Right lobe of liver (tissue), 6 donors: ENCODE measurements at regions not wholly inside any gene's neighbourhood (a gene's known extent, or its start where the extent isn't known, plus 50 kb on each side); places are given as distances from the start of the nearest gene placed in this dataset.

Experiments
- ATAC-seq, 4 donors: fragments of 200-7000 bp; cut with Tn5 transposase; one replicate each; pipeline ENCODE4 v1.9.1; 2020; ENCODE audit warnings: mild to moderate bottlenecking in 4 of 4, moderate library complexity in 4 of 4
- DNase-seq, 3 donors: peaks; one replicate each; pipeline ENCODE4 v3.0.0-alpha.2; 2020
- H3K27ac ChIP-seq, 3 donors: fragments of 200-600 bp; one replicate each; pipeline ENCODE4 v1.8.0; 2022
- H3K27me3 ChIP-seq, 2 donors: fragments of 200-600 bp; one replicate each; pipeline ENCODE4 v1.8.0; 2022
- H3K36me3 ChIP-seq, 4 donors: fragments of 200-600 bp; sonication (generic) in 1 of 4; one replicate each; pipeline versions ENCODE4 v1.5.1 to v1.8.0; 2017 to 2022; ENCODE audit warnings: control low read depth in 1 of 4
- H3K4me1 ChIP-seq, 4 donors: fragments of 200-600 bp; sonication (generic) in 1 of 4; one replicate each; pipeline versions ENCODE4 v1.5.1 to v1.8.0; 2017 to 2022; ENCODE audit warnings: control low read depth in 1 of 4
- H3K4me3 ChIP-seq, 3 donors: fragments of 200-600 bp; one replicate each; pipeline ENCODE4 v1.8.0; 2022
- H3K9me3 ChIP-seq, 4 donors: fragments of 200-600 bp; sonication (generic) in 1 of 4; one replicate each; pipeline versions ENCODE4 v1.5.1 to v1.8.0; 2017 to 2022; ENCODE audit warnings: control low read depth in 1 of 4
- POLR2A ChIP-seq: fragments of 450-650 bp; IDR thresholded peaks from one replicate; pipeline ENCODE4 v1.6.1; 2017; ENCODE audit warnings: antibody characterized with exemption, mild to moderate bottlenecking
- WGBS: methylation state at CpG from one replicate; pipeline ENCODE4 v1.1.6; 2018; ENCODE audit warnings: low coverage, low lambda C conversion rate; ENCODE audit not compliant: insufficient coverage; ENCODE audit errors: missing lambda C conversion rate; 5-methylcytosine and 5-hydroxymethylcytosine counted together
- intact Hi-C, 2 donors: fragments of 100-400 bp; cut with DNase I; formaldehyde crosslinking; loops; one replicate each; pipeline versions ENCODE4 v1.11.2 to v1.14.1; 2022
- TF ChIP-seq, protein P1 (sequence below), 4 donors: fragments of 200-600 bp in 3 of 4; fragments of 450-650 bp in 1 of 4; IDR thresholded peaks; one replicate each; pipeline versions ENCODE4 v1.5.1 to v1.8.0; 2016 to 2022; ENCODE audit warnings: antibody characterized with exemption in 4 of 4, mild to moderate bottlenecking in 2 of 4
- donor health status: DM: no; HTN: yes; CAD: no.
- donor health status: DM: no; HTN: no; CAD: no.
- donor health status: DM: no; HTN: no; CAD: no.
- donor health status: DM: no; HTN: yes; CAD: no.
- donor health status: DM: no; HTN: yes; CAD: no.

- intact Hi-C loops, result no loop called here
- H3K9me3 ChIP-seq, result no peaks in the 10 kb centered on the region
- H3K4me3 ChIP-seq, result no peak overlapping the region
- no peak for ATAC-seq
- no peaks in the 10 kb centered on the region for H3K27me3 ChIP-seq
- no peak overlapping the region for H3K27ac ChIP-seq
- H3K36me3 ChIP-seq, result no peaks in the 10 kb centered on the region
- TF ChIP-seq, protein P1, sequence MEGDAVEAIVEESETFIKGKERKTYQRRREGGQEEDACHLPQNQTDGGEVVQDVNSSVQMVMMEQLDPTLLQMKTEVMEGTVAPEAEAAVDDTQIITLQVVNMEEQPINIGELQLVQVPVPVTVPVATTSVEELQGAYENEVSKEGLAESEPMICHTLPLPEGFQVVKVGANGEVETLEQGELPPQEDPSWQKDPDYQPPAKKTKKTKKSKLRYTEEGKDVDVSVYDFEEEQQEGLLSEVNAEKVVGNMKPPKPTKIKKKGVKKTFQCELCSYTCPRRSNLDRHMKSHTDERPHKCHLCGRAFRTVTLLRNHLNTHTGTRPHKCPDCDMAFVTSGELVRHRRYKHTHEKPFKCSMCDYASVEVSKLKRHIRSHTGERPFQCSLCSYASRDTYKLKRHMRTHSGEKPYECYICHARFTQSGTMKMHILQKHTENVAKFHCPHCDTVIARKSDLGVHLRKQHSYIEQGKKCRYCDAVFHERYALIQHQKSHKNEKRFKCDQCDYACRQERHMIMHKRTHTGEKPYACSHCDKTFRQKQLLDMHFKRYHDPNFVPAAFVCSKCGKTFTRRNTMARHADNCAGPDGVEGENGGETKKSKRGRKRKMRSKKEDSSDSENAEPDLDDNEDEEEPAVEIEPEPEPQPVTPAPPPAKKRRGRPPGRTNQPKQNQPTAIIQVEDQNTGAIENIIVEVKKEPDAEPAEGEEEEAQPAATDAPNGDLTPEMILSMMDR (IDR thresholded peaks at IDR 0.05), result no peak
- no peak for TF ChIP-seq POLR2A
- WGBS, result 100% methylated on average over 2 of the region's 8 CpGs
- no peak for DNase-seq
- no peaks in the 10 kb centered on the region for H3K4me1 ChIP-seq
Observed at GRCh38 chr16:14375132-14375491, 254.9 kb downstream of the PARN start.

DNA sequence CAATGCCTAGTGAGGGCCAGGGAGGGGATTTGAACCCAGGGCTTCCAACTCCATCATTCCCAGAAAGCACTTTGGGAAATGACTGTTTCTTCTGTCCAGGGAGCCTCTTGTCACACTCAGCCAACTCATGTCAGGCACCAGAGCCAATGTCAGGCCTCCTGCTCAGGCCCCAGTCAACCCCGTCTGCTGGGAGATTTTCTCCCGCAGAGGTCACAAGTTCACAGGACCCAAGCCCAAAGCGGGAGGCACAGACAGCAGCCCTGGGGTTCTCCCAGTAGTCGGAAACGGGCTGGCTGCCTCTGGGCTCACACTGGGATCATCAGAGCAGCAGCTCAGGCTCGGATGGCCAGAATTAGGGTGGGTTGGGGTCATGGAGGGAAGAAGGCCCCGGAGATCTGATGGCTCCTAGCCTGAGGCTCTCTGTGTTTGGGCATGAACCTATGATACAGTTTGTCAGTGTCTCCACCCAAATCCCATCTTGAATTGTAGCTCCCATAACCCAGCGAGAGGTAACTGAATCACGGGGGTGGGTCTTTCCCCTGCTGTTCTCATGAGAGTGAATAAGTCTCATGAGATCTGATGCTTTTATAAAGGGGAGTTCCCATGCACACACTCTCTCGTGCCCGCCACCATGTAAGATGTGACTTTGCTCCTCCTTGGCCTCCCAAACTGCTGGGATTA lies 255.5 kb downstream of the PARN start:
- intact Hi-C loops, result no loop called here

DNA sequence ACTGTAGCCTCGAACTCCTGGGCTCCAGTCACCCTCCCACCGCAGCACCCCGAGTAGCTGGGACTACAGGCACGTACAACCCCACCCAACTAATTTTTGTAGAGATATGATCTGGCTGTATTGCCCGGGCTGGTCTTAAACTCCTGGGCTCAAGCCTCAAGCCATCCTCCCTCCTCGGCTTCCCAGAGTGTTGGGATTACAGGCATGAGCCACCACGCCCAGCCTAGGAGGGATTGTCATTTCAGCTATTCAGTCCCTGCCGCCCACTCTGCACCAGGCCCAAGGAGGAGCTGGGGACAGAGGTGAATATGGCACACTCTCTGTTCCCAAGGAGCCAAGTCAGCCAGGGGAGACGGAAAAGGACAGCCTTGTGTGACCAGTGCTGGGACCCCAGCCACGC lies 256.2 kb downstream of the PARN start:
- Histone ChIP-seq H3K4me3 (no peak overlapping the region), H3K9me3 (no peaks in the 10 kb centered on the region), H3K4me1 (no peaks in the 10 kb centered on the region), H3K36me3 (no peaks in the 10 kb centered on the region), H3K27ac (no peak overlapping the region), H3K27me3 (no peaks in the 10 kb centered on the region)
- TF ChIP-seq POLR2A, result no peak
- TF ChIP-seq, protein P1 (IDR thresholded peaks at IDR 0.05), result no peak
- WGBS, result 100% methylated on average over 2 of the region's 10 CpGs
- ATAC-seq, result no peak
- intact Hi-C loops, result no loop called here
- DNase-seq, result no peak

More for the DNA sequence above, 255.5 kb downstream of the PARN start:
- WGBS, result 95% methylated on average over 4 of the region's 11 CpGs
- DNase-seq (no peak), ATAC-seq (no peak)
- Histone ChIP-seq H3K9me3 (no peaks in the 10 kb centered on the region), H3K4me3 (no peak overlapping the region), H3K36me3 (no peaks in the 10 kb centered on the region), H3K4me1 (no peaks in the 10 kb centered on the region), H3K27ac (no peak overlapping the region), H3K27me3 (no peaks in the 10 kb centered on the region)
- TF ChIP-seq POLR2A, result no peak
- TF ChIP-seq, protein P1 (IDR thresholded peaks at IDR 0.05), result no peak

DNA sequence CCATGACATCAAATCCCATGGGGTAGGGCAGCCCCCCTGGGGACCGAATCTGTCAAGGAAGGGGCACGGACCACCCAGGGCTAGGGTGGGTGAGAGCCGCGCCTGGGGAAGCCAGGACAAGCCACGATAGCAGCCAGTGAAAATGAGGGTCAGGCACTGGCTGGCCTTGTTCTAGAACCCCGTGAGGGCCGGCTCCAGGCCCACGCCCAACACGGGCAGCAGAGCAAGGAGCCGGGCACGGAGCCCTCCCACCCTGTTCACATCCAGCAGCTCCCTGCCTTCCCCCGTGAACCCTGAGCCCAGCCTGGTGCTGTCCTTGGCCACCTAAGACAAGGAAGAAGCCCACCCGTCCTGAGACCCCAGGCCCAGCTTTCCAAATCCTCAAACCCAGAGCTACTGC lies 256.7 kb downstream of the PARN start:
- ATAC-seq (no peak), DNase-seq (no peak)
- H3K27me3 ChIP-seq, result no peaks in the 10 kb centered on the region
- intact Hi-C loops, result no loop called here
- no peak overlapping the region for H3K4me3 ChIP-seq
- H3K36me3 ChIP-seq, result no peaks in the 10 kb centered on the region
- TF ChIP-seq, protein P1 (IDR thresholded peaks at IDR 0.05), result no peak
- no peak for TF ChIP-seq POLR2A
- H3K4me1 ChIP-seq, result no peaks in the 10 kb centered on the region
- no peaks in the 10 kb centered on the region for H3K9me3 ChIP-seq
- H3K27ac ChIP-seq, result no peak overlapping the region
- WGBS, result 88% methylated on average over 3 of the region's 13 CpGs

DNA sequence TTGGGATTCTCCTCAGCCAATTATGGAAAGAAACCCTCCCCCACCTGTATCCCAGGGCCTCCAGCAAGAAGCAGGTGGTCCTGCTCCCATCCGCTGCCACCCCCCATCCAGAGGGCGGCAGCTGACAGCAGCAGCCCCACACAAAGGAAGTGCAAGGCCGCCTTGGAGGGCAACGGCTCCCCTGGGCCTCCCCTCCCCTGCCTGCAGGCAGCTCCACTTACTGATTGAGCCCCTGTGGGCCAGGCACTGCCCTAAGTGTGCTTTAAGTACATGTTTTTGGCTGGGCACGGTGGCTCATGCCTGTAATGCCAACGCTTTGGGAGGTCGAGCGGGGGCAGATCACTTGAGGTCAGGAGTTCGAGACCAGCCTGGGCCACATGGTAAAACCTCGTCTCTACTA lies 257.6 kb downstream of the PARN start:
- ATAC-seq (no peak), DNase-seq (no peak)
- WGBS, result 77% methylated on average over 3 of the region's 10 CpGs
- Histone ChIP-seq H3K4me3 (no peak overlapping the region), H3K27ac (no peak overlapping the region), H3K4me1 (no peaks in the 10 kb centered on the region), H3K36me3 (no peaks in the 10 kb centered on the region), H3K9me3 (no peaks in the 10 kb centered on the region), H3K27me3 (no peaks in the 10 kb centered on the region)
- TF ChIP-seq, protein P1 (IDR thresholded peaks at IDR 0.05), result no peak
- TF ChIP-seq POLR2A, result no peak
- intact Hi-C loops, result no loop called here
